ENCODE measurements at regions not wholly inside any gene's neighbourhood (a gene's known extent, or its start where the extent isn't known, plus 50 kb on each side); places are given as distances from the start of the nearest gene placed in this dataset.

GRCh38 chr3:88000853-88001252 is 58.0 kb downstream of the CGGBP1 start:
- Histone ChIP-seq H3K27me3 (no peaks in the 10 kb centered on the region), H3K9me3 (no peaks in the 10 kb centered on the region), H3K4me1 (no peaks in the 10 kb centered on the region), H3K36me3 (no peaks in the 10 kb centered on the region), H3K4me3 (peak overlapping the region; percentile 25 to 30), H3K27ac (no peak overlapping the region)
- no peak for TF ChIP-seq CTCF (IDR thresholded peaks at IDR 0.05)
- no peak for DNase-seq (ENCODE audit: low spot score in 2 of 2)
- intact Hi-C loops (cut with DNase I), result loop anchor here (10.0 kb wide), 1 partner anchor 114 kb away; no protein-coding TSS in a partner anchor

GRCh38 chr3:87997966-87998365 is 60.8 kb downstream of the CGGBP1 start:
- Histone ChIP-seq H3K4me1 (no peaks in the 10 kb centered on the region), H3K27ac (no peak overlapping the region), H3K36me3 (no peaks in the 10 kb centered on the region), H3K27me3 (no peaks in the 10 kb centered on the region), H3K4me3 (no peak overlapping the region), H3K9me3 (no peaks in the 10 kb centered on the region)
- DNase-seq (ENCODE audit: low spot score in 2 of 2), result no peak
- intact Hi-C loops (cut with DNase I), result no loop called here
- TF ChIP-seq CTCF (IDR thresholded peaks at IDR 0.05), result no peak

GRCh38 chr3:87997298-87997697 is 61.5 kb downstream of the CGGBP1 start:
- no peaks in the 10 kb centered on the region for H3K9me3 ChIP-seq
- H3K27ac ChIP-seq, result no peak overlapping the region
- TF ChIP-seq CTCF (IDR thresholded peaks at IDR 0.05), result no peak
- no peaks in the 10 kb centered on the region for H3K36me3 ChIP-seq
- intact Hi-C loops (cut with DNase I), result no loop called here
- DNase-seq (ENCODE audit: low spot score in 2 of 2), result no peak
- no peaks in the 10 kb centered on the region for H3K27me3 ChIP-seq
- no peaks in the 10 kb centered on the region for H3K4me1 ChIP-seq
- H3K4me3 ChIP-seq, result no peak overlapping the region

GRCh38 chr3:87996882-87997281 is 61.9 kb downstream of the CGGBP1 start:
- TF ChIP-seq CTCF (IDR thresholded peaks at IDR 0.05), result no peak
- DNase-seq (ENCODE audit: low spot score in 2 of 2), result no peak
- Histone ChIP-seq H3K9me3 (no peaks in the 10 kb centered on the region), H3K4me3 (no peak overlapping the region), H3K36me3 (no peaks in the 10 kb centered on the region), H3K27ac (no peak overlapping the region), H3K27me3 (no peaks in the 10 kb centered on the region), H3K4me1 (no peaks in the 10 kb centered on the region)
- intact Hi-C loops (cut with DNase I), result no loop called here

- intact Hi-C loops (cut with DNase I), result no loop called here
- H3K4me3 ChIP-seq, result no peak overlapping the region
- H3K9me3 ChIP-seq, result no peaks in the 10 kb centered on the region
- no peaks in the 10 kb centered on the region for H3K4me1 ChIP-seq
- H3K27ac ChIP-seq, result no peak overlapping the region
- no peak for TF ChIP-seq CTCF (IDR thresholded peaks at IDR 0.05)
- no peak for DNase-seq (ENCODE audit: low spot score in 2 of 2)
- no peaks in the 10 kb centered on the region for H3K27me3 ChIP-seq
- no peaks in the 10 kb centered on the region for H3K36me3 ChIP-seq
These were observed 65.2 kb downstream of the CGGBP1 start for GRCh38 chr3:87993566-87993965.

GRCh38 chr3:87987952-87988351 is 70.9 kb downstream of the CGGBP1 start:
- no peaks in the 10 kb centered on the region for H3K36me3 ChIP-seq
- no peak overlapping the region for H3K27ac ChIP-seq
- H3K4me1 ChIP-seq, result no peaks in the 10 kb centered on the region
- H3K4me3 ChIP-seq, result no peak overlapping the region
- DNase-seq (ENCODE audit: low spot score in 2 of 2), result no peak
- no peaks in the 10 kb centered on the region for H3K27me3 ChIP-seq
- intact Hi-C loops (cut with DNase I), result no loop called here
- H3K9me3 ChIP-seq, result no peaks in the 10 kb centered on the region
- no peak for TF ChIP-seq CTCF (IDR thresholded peaks at IDR 0.05)
